ENCODE measurements at regions not wholly inside any gene's neighbourhood (a gene's known extent, or its start where the extent isn't known, plus 50 kb on each side); places are given as distances from the start of the nearest gene placed in this dataset.

GRCh38 chr5:105773241-105773640, 1897.5 kb downstream of the EFNA5 start:
- no peak overlapping the region for H3K4me3 ChIP-seq (ENCODE audit: low read depth, low read length)
- TF ChIP-seq CTCF (conservative IDR thresholded peaks at IDR 0.05; ENCODE audit: low read depth, low read length) = no peak
- DNase-seq (ENCODE audit: low read depth) = no peak

- TF ChIP-seq CTCF (conservative IDR thresholded peaks at IDR 0.05; ENCODE audit: low read depth, low read length) = no peak
- DNase-seq (ENCODE audit: low read depth) = no peak
- no peak overlapping the region for H3K4me3 ChIP-seq (ENCODE audit: low read depth, low read length)
Measured at GRCh38 chr5:105767267-105767666, 1903.5 kb downstream of the EFNA5 start.

- no peak overlapping the region for H3K4me3 ChIP-seq (ENCODE audit: low read depth, low read length)
- no peak for TF ChIP-seq CTCF (conservative IDR thresholded peaks at IDR 0.05; ENCODE audit: low read depth, low read length)
- no peak for DNase-seq (ENCODE audit: low read depth)
Measured at GRCh38 chr5:105762728-105763127, 1908.0 kb downstream of the EFNA5 start.

GRCh38 chr5:105754056-105754455, 1916.7 kb downstream of the EFNA5 start:
- H3K4me3 ChIP-seq (ENCODE audit: low read depth, low read length) = no peak overlapping the region
- TF ChIP-seq CTCF (conservative IDR thresholded peaks at IDR 0.05; ENCODE audit: low read depth, low read length) = no peak
- DNase-seq (ENCODE audit: low read depth) = peak; percentile 50

- H3K4me3 ChIP-seq (ENCODE audit: low read depth, low read length) = no peak overlapping the region
- peak; percentile 48 for DNase-seq (ENCODE audit: low read depth)
- peak; percentile 4 for TF ChIP-seq CTCF (conservative IDR thresholded peaks at IDR 0.05; ENCODE audit: low read depth, low read length)
Measured at GRCh38 chr5:105752801-105753200, 1917.9 kb downstream of the EFNA5 start.

GRCh38 chr5:105751908-105752307, 1918.8 kb downstream of the EFNA5 start:
- no peak for TF ChIP-seq CTCF (conservative IDR thresholded peaks at IDR 0.05; ENCODE audit: low read depth, low read length)
- no peak overlapping the region for H3K4me3 ChIP-seq (ENCODE audit: low read depth, low read length)
- no peak for DNase-seq (ENCODE audit: low read depth)

- no peak for TF ChIP-seq CTCF (conservative IDR thresholded peaks at IDR 0.05; ENCODE audit: low read depth, low read length)
- no peak for DNase-seq (ENCODE audit: low read depth)
- no peak overlapping the region for H3K4me3 ChIP-seq (ENCODE audit: low read depth, low read length)
Measured at GRCh38 chr5:105745111-105745510, 1925.6 kb downstream of the EFNA5 start.

All from choroid plexus epithelial cell (primary cell).